HCT116 (cell line): ENCODE measurements at regions not wholly inside any gene's neighbourhood (a gene's known extent, or its start where the extent isn't known, plus 50 kb on each side); places are given as distances from the start of the nearest gene placed in this dataset.

Experiments
- ATAC-seq: fragments of 200-7000 bp; cut with Tn5 transposase; 2 replicates; pipeline ENCODE4 v1.9.1; 2020; ENCODE audit warnings: mild to moderate bottlenecking, moderate library complexity
- BruUV-seq: library from RNA; stranded (reverse); fragments of 400-500 nt; replicated peaks from 2 replicates; lab custom pipeline; 2021; lab: Mats Ljungman, UMichigan
- CTCF ChIA-PET: fragments of 300-600 bp; sonication (Branson Sonifier 250); formaldehyde crosslinking; loops from one replicate; lab custom pipeline; 2021; ENCODE audit warnings: antibody characterized with exemption; lab: Charles Lee
- POLR2A ChIA-PET: fragments of 300-600, 350-600 bp; sonication (Branson Sonifier 250); formaldehyde crosslinking; loops from one replicate; lab custom pipeline; 2021; ENCODE audit warnings: antibody characterized with exemption; lab: Charles Lee
- RAD21 ChIA-PET, 2 experiments: fragments of 300-600 bp; sonication (Branson Sonifier 250); formaldehyde crosslinking; loops; one replicate each; lab custom pipeline; 2023; ENCODE audit warnings: low total read pairs in 2 of 2; ENCODE audit not compliant: uncharacterized antibody in 2 of 2, unreplicated experiment in 2 of 2, low non-redundant PET in 1 of 2; lab: Charles Lee
- DNase-seq: peaks from one replicate; pipeline ENCODE4 v3.0.0-alpha.2; 2010; ENCODE audit warnings: low read depth, low spot score
- H2AFZ ChIP-seq: fragments of 200-600 bp; shearing (Covaris generic), sonication (generic); 2 replicates; pipeline ENCODE4 v1.6.1; 2017; ENCODE audit warnings: low read depth, mixed run types, mixed read lengths, antibody characterized with exemption, low read length; ENCODE audit not compliant: poor library complexity, severe bottlenecking
- H3K27ac ChIP-seq: 2 replicates; pipeline ENCODE4 v1.5.1; 2012; ENCODE audit warnings: low read depth, low read length
- H3K27me3 ChIP-seq: fragments of 200-600 bp; sonication (generic); 2 replicates; pipeline ENCODE4 v1.6.1; 2016; ENCODE audit warnings: mixed run types, low read length, mixed read lengths; ENCODE audit not compliant: insufficient read depth
- H3K36me3 ChIP-seq, 2 experiments: fragments of 200-500 bp in 1 of 2; fragments of 200-600 bp in 1 of 2; sonication (Bioruptor generic) in 1 of 2; sonication (generic) in 1 of 2; 2 replicates each; pipeline versions ENCODE4 v1.5.1 to v1.6.1; 2014 to 2016; ENCODE audit warnings: low read length in 2 of 2, inconsistent platforms in 1 of 2, mixed read lengths in 1 of 2, mixed run types in 1 of 2; ENCODE audit not compliant: insufficient read depth in 2 of 2, control insufficient read depth in 1 of 2
- H3K4me1 ChIP-seq, 2 experiments: fragments of 200-600 bp in 1 of 2; sonication (generic) in 1 of 2; 2 replicates each; pipeline versions ENCODE4 v1.5.1 to v1.6.1; 2012 to 2017; ENCODE audit warnings: low read length in 2 of 2, inconsistent platforms in 1 of 2, mild to moderate bottlenecking in 1 of 2, mixed read lengths in 1 of 2, mixed run types in 1 of 2, moderate library complexity in 1 of 2; ENCODE audit not compliant: insufficient read depth in 2 of 2, control insufficient read depth in 1 of 2
- H3K4me2 ChIP-seq: fragments of 200-600 bp; sonication (generic); 2 replicates; pipeline ENCODE4 v1.6.1; 2017; ENCODE audit warnings: mixed run types, low read length, mixed read lengths
- H3K4me3 ChIP-seq, 2 experiments: fragments of 200-600 bp in 1 of 2; sonication (generic) in 1 of 2; replicated peaks in 1 of 2; 2 replicates each; pipeline ENCODE4 v1.5.1; 2011 to 2016; ENCODE audit warnings: low read length in 2 of 2, control low read depth in 1 of 2, low read depth in 1 of 2, mild to moderate bottlenecking in 1 of 2, mixed read lengths in 1 of 2, mixed run types in 1 of 2
- H3K79me2 ChIP-seq: fragments of 200-600 bp; sonication (generic); 2 replicates; pipeline ENCODE4 v1.6.1; 2017; ENCODE audit warnings: mild to moderate bottlenecking, mixed run types, low read length, moderate library complexity, mixed read lengths; ENCODE audit not compliant: insufficient read depth
- H3K9ac ChIP-seq: fragments of 200-600 bp; sonication (generic); 2 replicates; pipeline ENCODE4 v1.6.1; 2016; ENCODE audit warnings: low read length, mixed read lengths
- H3K9me2 ChIP-seq: fragments of 200-600 bp; sonication (generic), shearing (Covaris generic); 2 replicates; pipeline ENCODE4 v1.6.1; 2017; ENCODE audit warnings: mixed run types, mild to moderate bottlenecking, moderate library complexity; ENCODE audit not compliant: insufficient read depth
- H3K9me3 ChIP-seq, 2 experiments: fragments of 200-500 bp in 1 of 2; fragments of 200-600 bp in 1 of 2; sonication (Bioruptor generic) in 1 of 2; sonication (generic) in 1 of 2; 2 replicates each; pipeline ENCODE4 v1.6.1; 2014 to 2017; ENCODE audit warnings: low read length in 2 of 2, mixed read lengths in 2 of 2, inconsistent platforms in 1 of 2, low read depth in 1 of 2, mild to moderate bottlenecking in 1 of 2, mixed run types in 1 of 2, moderate library complexity in 1 of 2; ENCODE audit not compliant: control insufficient read depth in 1 of 2, insufficient read depth in 1 of 2
- H4K20me1 ChIP-seq: fragments of 200-600 bp; sonication (generic), shearing (Covaris generic); 2 replicates; pipeline ENCODE4 v1.6.1; 2017; ENCODE audit warnings: mixed run types, mild to moderate bottlenecking, moderate library complexity; ENCODE audit not compliant: insufficient read depth
- ATF3 ChIP-seq: IDR thresholded peaks from 2 replicates; pipeline ENCODE4 v1.6.1; 2012
- EZH2 ChIP-seq: fragments of 200-600 bp; sonication (generic); IDR thresholded peaks from 2 replicates; pipeline ENCODE4 v1.6.1; 2017; ENCODE audit warnings: antibody characterized with exemption, mixed run types
- FOSL1 ChIP-seq: IDR thresholded peaks from 2 replicates; pipeline ENCODE4 v1.6.1; 2012; ENCODE audit warnings: low read depth
- MAX ChIP-seq: IDR thresholded peaks from 2 replicates; pipeline ENCODE4 v1.6.1; 2012
- POLR2A ChIP-seq: IDR thresholded peaks from 2 replicates; pipeline ENCODE4 v1.7.0; 2011; ENCODE audit warnings: borderline replicate concordance; ENCODE audit not compliant: insufficient read depth, insufficient read length; ENCODE audit errors: extremely low read depth
- POLR2AphosphoS5 ChIP-seq: IDR thresholded peaks from 2 replicates; pipeline ENCODE4 v1.6.1; 2011; ENCODE audit warnings: mild to moderate bottlenecking, low read depth, low read length, moderate library complexity
- RAD21 ChIP-seq: IDR thresholded peaks from 2 replicates; pipeline ENCODE4 v1.6.1; 2012; ENCODE audit warnings: low read depth, mild to moderate bottlenecking
- SRF ChIP-seq: IDR thresholded peaks from 2 replicates; pipeline ENCODE4 v1.6.1; 2012; ENCODE audit warnings: low read depth
- TCF7L2 ChIP-seq: IDR thresholded peaks from 2 replicates; pipeline ENCODE4 v1.7.0; 2011; ENCODE audit warnings: borderline replicate concordance, inconsistent platforms; ENCODE audit not compliant: insufficient read depth, insufficient read length; ENCODE audit errors: extremely low read depth
- ZFX ChIP-seq: fragments of 450-650 bp; IDR thresholded peaks from 2 replicates; pipeline ENCODE4 v1.6.1; 2017
- intact Hi-C: fragments of 100-400 bp; cut with micrococcal nuclease; formaldehyde crosslinking; loops from 2 replicates; pipeline ENCODE4 v1.10.0; 2022

- TF ChIP-seq POLR2A = no peak
- no peak for TF ChIP-seq RAD21
- no peak for TF ChIP-seq POLR2AphosphoS5
- no peak for TF ChIP-seq MAX
- TF ChIP-seq EZH2 = no peak
- no peak for TF ChIP-seq ATF3
These were observed 375.5 kb upstream of the SPRED2 start (continued) for GRCh38 chr2:65807942-65808341.

GRCh38 chr2:65804777-65805176 is 372.4 kb upstream of the SPRED2 start:
- BruUV-seq = no TSS peak
- ChIA-PET CTCF (no interaction called here), POLR2A (no interaction called here), RAD21 (no interaction called here)
- H3K27ac ChIP-seq = no peak overlapping the region
- no peaks in the 10 kb centered on the region for H3K9me3 ChIP-seq
- H4K20me1 ChIP-seq = no peaks in the 10 kb centered on the region
- TF ChIP-seq SRF = no peak
- no peak for TF ChIP-seq ZFX
- no peak for TF ChIP-seq FOSL1
- no peak for TF ChIP-seq TCF7L2
- H3K36me3 ChIP-seq = no peaks in the 10 kb centered on the region
- DNase-seq = no peak
- no peak overlapping the region for H3K4me3 ChIP-seq
- H3K79me2 ChIP-seq = no peaks in the 10 kb centered on the region
- peaks cover 6% of the 10 kb centered on the region; the same call in 1 of the 2 replicates for H3K27me3 ChIP-seq
- no peak overlapping the region for H3K4me2 ChIP-seq
- intact Hi-C loops = no loop called here
- H3K4me1 ChIP-seq = no peaks in the 10 kb centered on the region
- no peak overlapping the region for H3K9ac ChIP-seq
- no peak overlapping the region for H2AFZ ChIP-seq
- no peak for ATAC-seq
- no peaks in the 10 kb centered on the region for H3K9me2 ChIP-seq
